ENCODE measurements at regions not wholly inside any gene's neighbourhood (a gene's known extent, or its start where the extent isn't known, plus 50 kb on each side); places are given as distances from the start of the nearest gene placed in this dataset.

- intact Hi-C loops (cut with micrococcal nuclease; ENCODE audit: unreplicated experiment): no loop called here
- no peak for DNase-seq
- TF ChIP-seq CTCF (IDR thresholded peaks at IDR 0.05; ENCODE audit: unreplicated experiment): no peak
- CTCF ChIA-PET: no interaction called here
- H3K4me1 Mint-ChIP-seq (ENCODE audit: low read depth, unreplicated experiment): no peaks in the 10 kb centered on the region
- no peaks in the 10 kb centered on the region for H3K27me3 Mint-ChIP-seq (ENCODE audit: unreplicated experiment)
- H3K4me3 Mint-ChIP-seq (ENCODE audit: low read depth, unreplicated experiment): no peak overlapping the region
- H3K36me3 Mint-ChIP-seq (ENCODE audit: insufficient read depth, unreplicated experiment): peaks cover 5% of the 10 kb centered on the region
- H3K27ac Mint-ChIP-seq (ENCODE audit: unreplicated experiment): no peak overlapping the region
- peaks cover 7% of the 10 kb centered on the region for H3K9me3 Mint-ChIP-seq (ENCODE audit: low read depth, unreplicated experiment)
- BruUV-seq (replicated peaks): no TSS peak
These were observed 203.1 kb upstream of the SEMA6D start for GRCh38 chr15:47514200-47514652.

- intact Hi-C loops (cut with micrococcal nuclease; ENCODE audit: unreplicated experiment): no loop called here
- CTCF ChIA-PET: no interaction called here
- no peaks in the 10 kb centered on the region for H3K36me3 Mint-ChIP-seq (ENCODE audit: insufficient read depth, unreplicated experiment)
- H3K4me3 Mint-ChIP-seq (ENCODE audit: low read depth, unreplicated experiment): no peak overlapping the region
- BruUV-seq (replicated peaks): no TSS peak
- no peak overlapping the region for H3K27ac Mint-ChIP-seq (ENCODE audit: unreplicated experiment)
- no peak for TF ChIP-seq CTCF (IDR thresholded peaks at IDR 0.05; ENCODE audit: unreplicated experiment)
- no peaks in the 10 kb centered on the region for H3K4me1 Mint-ChIP-seq (ENCODE audit: low read depth, unreplicated experiment)
- DNase-seq: no peak
- peaks cover 2% of the 10 kb centered on the region for H3K9me3 Mint-ChIP-seq (ENCODE audit: low read depth, unreplicated experiment)
- H3K27me3 Mint-ChIP-seq (ENCODE audit: unreplicated experiment): no peaks in the 10 kb centered on the region
These were observed 200.7 kb upstream of the SEMA6D start for GRCh38 chr15:47516558-47516957.

GRCh38 chr15:47516972-47517371 is 200.3 kb upstream of the SEMA6D start:
- no peak overlapping the region for H3K27ac Mint-ChIP-seq (ENCODE audit: unreplicated experiment)
- no peaks in the 10 kb centered on the region for H3K36me3 Mint-ChIP-seq (ENCODE audit: insufficient read depth, unreplicated experiment)
- DNase-seq: no peak
- BruUV-seq (replicated peaks): no TSS peak
- no peak for TF ChIP-seq CTCF (IDR thresholded peaks at IDR 0.05; ENCODE audit: unreplicated experiment)
- no peak overlapping the region for H3K4me3 Mint-ChIP-seq (ENCODE audit: low read depth, unreplicated experiment)
- no peaks in the 10 kb centered on the region for H3K27me3 Mint-ChIP-seq (ENCODE audit: unreplicated experiment)
- peaks cover 2% of the 10 kb centered on the region for H3K9me3 Mint-ChIP-seq (ENCODE audit: low read depth, unreplicated experiment)
- intact Hi-C loops (cut with micrococcal nuclease; ENCODE audit: unreplicated experiment): no loop called here
- CTCF ChIA-PET: no interaction called here
- no peaks in the 10 kb centered on the region for H3K4me1 Mint-ChIP-seq (ENCODE audit: low read depth, unreplicated experiment)

- Mint-ChIP-seq H3K36me3 (ENCODE audit: insufficient read depth, unreplicated experiment) (no peaks in the 10 kb centered on the region), H3K27me3 (ENCODE audit: unreplicated experiment) (no peaks in the 10 kb centered on the region), H3K27ac (ENCODE audit: unreplicated experiment) (no peak overlapping the region), H3K4me1 (ENCODE audit: low read depth, unreplicated experiment) (no peaks in the 10 kb centered on the region), H3K4me3 (ENCODE audit: low read depth, unreplicated experiment) (no peak overlapping the region), H3K9me3 (ENCODE audit: low read depth, unreplicated experiment) (peaks cover 2% of the 10 kb centered on the region)
- DNase-seq: no peak
- BruUV-seq (replicated peaks): no TSS peak
- intact Hi-C loops (cut with micrococcal nuclease; ENCODE audit: unreplicated experiment): no loop called here
- CTCF ChIA-PET: no interaction called here
- TF ChIP-seq CTCF (IDR thresholded peaks at IDR 0.05; ENCODE audit: unreplicated experiment): no peak
These were observed 199.6 kb upstream of the SEMA6D start for GRCh38 chr15:47517737-47518136.
